SJCRH30 (cell line): ENCODE measurements at regions not wholly inside any gene's neighbourhood (a gene's known extent, or its start where the extent isn't known, plus 50 kb on each side); places are given as distances from the start of the nearest gene placed in this dataset.

ENCODE experiments used
- DNase-seq, 2 experiments: peaks; one replicate each; pipeline ENCODE4 v3.0.0-alpha.2; 2015 to 2020
- H3K27ac ChIP-seq: fragments of 250-450 bp; sonication (Bioruptor Pico); 2 replicates; pipeline ENCODE4 v1.5.1; 2020; ENCODE audit warnings: mild to moderate bottlenecking, moderate library complexity
- H3K27me3 ChIP-seq: fragments of 250-450 bp; sonication (Bioruptor Pico); 2 replicates; pipeline ENCODE4 v1.5.1; 2020; ENCODE audit warnings: mild to moderate bottlenecking, moderate library complexity
- H3K36me3 ChIP-seq: fragments of 250-450 bp; sonication (Bioruptor Pico); 2 replicates; pipeline ENCODE4 v1.5.1; 2020; ENCODE audit warnings: mild to moderate bottlenecking, moderate library complexity
- H3K4me1 ChIP-seq: fragments of 250-450 bp; sonication (Bioruptor Pico); 2 replicates; pipeline ENCODE4 v1.5.1; 2020; ENCODE audit warnings: mild to moderate bottlenecking, moderate library complexity
- H3K4me3 ChIP-seq: fragments of 250-450 bp; sonication (Bioruptor Pico); 2 replicates; pipeline ENCODE4 v1.5.1; 2020; ENCODE audit warnings: mild to moderate bottlenecking, moderate library complexity
- H3K9me3 ChIP-seq: fragments of 250-450 bp; sonication (Bioruptor Pico); replicated peaks from 2 replicates; pipeline ENCODE4 v1.5.1; 2020; ENCODE audit warnings: mild to moderate bottlenecking, moderate library complexity

GRCh38 chr16:79412783-79413225 lies 187.7 kb downstream of the MAF start:
- DNase-seq = no peak
- Histone ChIP-seq H3K4me1 (no peaks in the 10 kb centered on the region), H3K27ac (no peak overlapping the region), H3K4me3 (no peak overlapping the region), H3K9me3 (no peaks in the 10 kb centered on the region), H3K36me3 (no peaks in the 10 kb centered on the region), H3K27me3 (no peaks in the 10 kb centered on the region)

- Histone ChIP-seq H3K4me1 (no peaks in the 10 kb centered on the region), H3K27ac (no peak overlapping the region), H3K4me3 (no peak overlapping the region), H3K27me3 (no peaks in the 10 kb centered on the region), H3K9me3 (no peaks in the 10 kb centered on the region), H3K36me3 (no peaks in the 10 kb centered on the region)
- DNase-seq = no peak
Observed at GRCh38 chr16:79411805-79412204, 188.7 kb downstream of the MAF start.

- H3K27ac ChIP-seq = no peak overlapping the region
- H3K4me1 ChIP-seq = no peaks in the 10 kb centered on the region
- no peak for DNase-seq
- no peaks in the 10 kb centered on the region for H3K27me3 ChIP-seq
- H3K9me3 ChIP-seq = no peaks in the 10 kb centered on the region
- no peak overlapping the region for H3K4me3 ChIP-seq
- no peaks in the 10 kb centered on the region for H3K36me3 ChIP-seq
Observed at GRCh38 chr16:79411357-79411756, 189.2 kb downstream of the MAF start.

- Histone ChIP-seq H3K27ac (no peak overlapping the region), H3K27me3 (no peaks in the 10 kb centered on the region), H3K4me3 (no peak overlapping the region), H3K36me3 (no peaks in the 10 kb centered on the region), H3K9me3 (no peaks in the 10 kb centered on the region), H3K4me1 (no peaks in the 10 kb centered on the region)
- no peak for DNase-seq
Observed at GRCh38 chr16:79409978-79410377, 190.6 kb downstream of the MAF start.

GRCh38 chr16:79408355-79408754 lies 192.2 kb downstream of the MAF start:
- Histone ChIP-seq H3K27ac (no peak overlapping the region), H3K4me1 (no peaks in the 10 kb centered on the region), H3K4me3 (no peak overlapping the region), H3K27me3 (no peaks in the 10 kb centered on the region), H3K9me3 (no peaks in the 10 kb centered on the region), H3K36me3 (no peaks in the 10 kb centered on the region)
- no peak for DNase-seq

GRCh38 chr16:79407461-79408135 lies 192.9 kb downstream of the MAF start:
- DNase-seq = no peak
- Histone ChIP-seq H3K27me3 (no peaks in the 10 kb centered on the region), H3K9me3 (no peaks in the 10 kb centered on the region), H3K4me3 (no peak overlapping the region), H3K4me1 (no peaks in the 10 kb centered on the region), H3K36me3 (no peaks in the 10 kb centered on the region), H3K27ac (no peak overlapping the region)

- no peak overlapping the region for H3K27ac ChIP-seq
- no peaks in the 10 kb centered on the region for H3K4me1 ChIP-seq
- H3K36me3 ChIP-seq = no peaks in the 10 kb centered on the region
- no peak overlapping the region for H3K4me3 ChIP-seq
- H3K9me3 ChIP-seq = no peaks in the 10 kb centered on the region
- no peaks in the 10 kb centered on the region for H3K27me3 ChIP-seq
- no peak for DNase-seq
Observed at GRCh38 chr16:79407005-79407404, 193.5 kb downstream of the MAF start.

GRCh38 chr16:79404571-79404970 lies 196.0 kb downstream of the MAF start:
- Histone ChIP-seq H3K27ac (no peak overlapping the region), H3K9me3 (no peaks in the 10 kb centered on the region), H3K4me3 (no peak overlapping the region), H3K4me1 (no peaks in the 10 kb centered on the region), H3K36me3 (no peaks in the 10 kb centered on the region), H3K27me3 (no peaks in the 10 kb centered on the region)
- DNase-seq = no peak

GRCh38 chr16:79403534-79403933 lies 197.0 kb downstream of the MAF start:
- DNase-seq = no peak
- H3K27me3 ChIP-seq = no peaks in the 10 kb centered on the region
- H3K36me3 ChIP-seq = no peaks in the 10 kb centered on the region
- no peak overlapping the region for H3K4me3 ChIP-seq
- H3K9me3 ChIP-seq = no peaks in the 10 kb centered on the region
- H3K4me1 ChIP-seq = no peaks in the 10 kb centered on the region
- no peak overlapping the region for H3K27ac ChIP-seq

GRCh38 chr16:79402920-79403319 lies 197.6 kb downstream of the MAF start:
- H3K27ac ChIP-seq = no peak overlapping the region
- no peaks in the 10 kb centered on the region for H3K27me3 ChIP-seq
- no peak overlapping the region for H3K4me3 ChIP-seq
- H3K4me1 ChIP-seq = no peaks in the 10 kb centered on the region
- H3K9me3 ChIP-seq = no peaks in the 10 kb centered on the region
- no peaks in the 10 kb centered on the region for H3K36me3 ChIP-seq
- DNase-seq = no peak

- DNase-seq = no peak
- H3K36me3 ChIP-seq = no peaks in the 10 kb centered on the region
- H3K9me3 ChIP-seq = no peaks in the 10 kb centered on the region
- H3K27me3 ChIP-seq = no peaks in the 10 kb centered on the region
- H3K27ac ChIP-seq = no peak overlapping the region
- no peak overlapping the region for H3K4me3 ChIP-seq
- no peaks in the 10 kb centered on the region for H3K4me1 ChIP-seq
Observed at GRCh38 chr16:79402356-79402755, 198.2 kb downstream of the MAF start.

- Histone ChIP-seq H3K4me3 (no peak overlapping the region), H3K27ac (no peak overlapping the region)
Observed at GRCh38 chr16:79401782-79402181, 198.8 kb downstream of the MAF start.

GRCh38 chr16:79401157-79401556 lies 199.4 kb downstream of the MAF start:
- H3K27me3 ChIP-seq = no peaks in the 10 kb centered on the region
- no peak overlapping the region for H3K27ac ChIP-seq
- no peaks in the 10 kb centered on the region for H3K36me3 ChIP-seq
- no peaks in the 10 kb centered on the region for H3K4me1 ChIP-seq
- DNase-seq = no peak
- no peak overlapping the region for H3K4me3 ChIP-seq
- H3K9me3 ChIP-seq = no peaks in the 10 kb centered on the region

More at GRCh38 chr16:79401782-79402181, 198.8 kb downstream of the MAF start:
- Histone ChIP-seq H3K4me1 (no peaks in the 10 kb centered on the region), H3K27me3 (no peaks in the 10 kb centered on the region), H3K36me3 (no peaks in the 10 kb centered on the region), H3K9me3 (no peaks in the 10 kb centered on the region)
- no peak for DNase-seq

GRCh38 chr16:79400462-79401149 lies 199.9 kb downstream of the MAF start:
- H3K4me1 ChIP-seq = no peaks in the 10 kb centered on the region
- no peaks in the 10 kb centered on the region for H3K9me3 ChIP-seq

GRCh38 chr16:79395591-79395990 lies 204.9 kb downstream of the MAF start:
- no peaks in the 10 kb centered on the region for H3K4me1 ChIP-seq
- no peaks in the 10 kb centered on the region for H3K36me3 ChIP-seq
- H3K27ac ChIP-seq = no peak overlapping the region
- H3K9me3 ChIP-seq = no peaks in the 10 kb centered on the region
- H3K4me3 ChIP-seq = no peak overlapping the region
- no peaks in the 10 kb centered on the region for H3K27me3 ChIP-seq
- DNase-seq = no peak

More at GRCh38 chr16:79400462-79401149, 199.9 kb downstream of the MAF start:
- Histone ChIP-seq H3K36me3 (no peaks in the 10 kb centered on the region), H3K4me3 (no peak overlapping the region), H3K27ac (no peak overlapping the region), H3K27me3 (no peaks in the 10 kb centered on the region)
- no peak for DNase-seq

GRCh38 chr16:79394206-79394605 lies 206.3 kb downstream of the MAF start:
- DNase-seq = no peak
- H3K4me3 ChIP-seq = no peak overlapping the region
- H3K36me3 ChIP-seq = no peaks in the 10 kb centered on the region
- H3K4me1 ChIP-seq = no peaks in the 10 kb centered on the region
- H3K27ac ChIP-seq = no peak overlapping the region
- no peaks in the 10 kb centered on the region for H3K27me3 ChIP-seq
- H3K9me3 ChIP-seq = no peaks in the 10 kb centered on the region
